Mononuclear cell (primary cell): ENCODE measurements at regions not wholly inside any gene's neighbourhood (a gene's known extent, or its start where the extent isn't known, plus 50 kb on each side); places are given as distances from the start of the nearest gene placed in this dataset.

Experiments
- H3K27me3 ChIP-seq: 2 replicates; pipeline ENCODE4 v1.6.0; 2011; ENCODE audit warnings: low read length, control low read depth; ENCODE audit not compliant: insufficient read depth
- H3K4me1 ChIP-seq: 2 replicates; pipeline ENCODE4 v1.5.1; 2011; ENCODE audit warnings: mild to moderate bottlenecking, low read length, control low read depth; ENCODE audit not compliant: insufficient read depth
- H3K4me3 ChIP-seq: 2 replicates; pipeline ENCODE4 v1.5.1; 2011; ENCODE audit warnings: mild to moderate bottlenecking, low read length, moderate library complexity
- H3K9me3 ChIP-seq: 2 replicates; pipeline ENCODE4 v1.5.1; 2011; ENCODE audit warnings: low read depth, mild to moderate bottlenecking, control low read depth, low read length

GRCh38 chr21:24278711-24279110 lies 1328.6 kb downstream of the MRPL39 start:
- Histone ChIP-seq H3K4me3 (no peak overlapping the region), H3K27me3 (no peaks in the 10 kb centered on the region), H3K9me3 (no peaks in the 10 kb centered on the region), H3K4me1 (no peaks in the 10 kb centered on the region)

GRCh38 chr21:24276204-24276603 lies 1331.1 kb downstream of the MRPL39 start:
- Histone ChIP-seq H3K27me3 (no peaks in the 10 kb centered on the region), H3K9me3 (no peaks in the 10 kb centered on the region), H3K4me1 (no peaks in the 10 kb centered on the region), H3K4me3 (no peak overlapping the region)

- H3K4me1 ChIP-seq: no peaks in the 10 kb centered on the region
- no peaks in the 10 kb centered on the region for H3K9me3 ChIP-seq
- H3K27me3 ChIP-seq: no peaks in the 10 kb centered on the region
- no peak overlapping the region for H3K4me3 ChIP-seq
These were observed 1331.7 kb downstream of the MRPL39 start for GRCh38 chr21:24275616-24276015.

GRCh38 chr21:24272521-24272938 lies 1334.8 kb downstream of the MRPL39 start:
- Histone ChIP-seq H3K27me3 (no peaks in the 10 kb centered on the region), H3K4me1 (no peaks in the 10 kb centered on the region), H3K4me3 (no peak overlapping the region), H3K9me3 (no peaks in the 10 kb centered on the region)

GRCh38 chr21:24265987-24266386 lies 1341.3 kb downstream of the MRPL39 start:
- H3K4me3 ChIP-seq: no peak overlapping the region
- no peaks in the 10 kb centered on the region for H3K9me3 ChIP-seq
- H3K4me1 ChIP-seq: no peaks in the 10 kb centered on the region
- H3K27me3 ChIP-seq: no peaks in the 10 kb centered on the region

- Histone ChIP-seq H3K4me3 (no peak overlapping the region), H3K9me3 (no peaks in the 10 kb centered on the region), H3K27me3 (no peaks in the 10 kb centered on the region), H3K4me1 (no peaks in the 10 kb centered on the region)
These were observed 1346.5 kb downstream of the MRPL39 start for GRCh38 chr21:24260751-24261150.

- H3K4me3 ChIP-seq: no peak overlapping the region
- H3K4me1 ChIP-seq: no peaks in the 10 kb centered on the region
- H3K27me3 ChIP-seq: no peaks in the 10 kb centered on the region
- H3K9me3 ChIP-seq: no peaks in the 10 kb centered on the region
These were observed 1348.0 kb downstream of the MRPL39 start for GRCh38 chr21:24259241-24259640.

- no peaks in the 10 kb centered on the region for H3K27me3 ChIP-seq
- H3K9me3 ChIP-seq: no peaks in the 10 kb centered on the region
- no peaks in the 10 kb centered on the region for H3K4me1 ChIP-seq
These were observed 1351.7 kb downstream of the MRPL39 start for GRCh38 chr21:24255591-24255990.

GRCh38 chr21:24225431-24225830 lies 1381.8 kb downstream of the MRPL39 start:
- Histone ChIP-seq H3K9me3 (no peaks in the 10 kb centered on the region), H3K4me3 (no peak overlapping the region), H3K27me3 (no peaks in the 10 kb centered on the region)

More at GRCh38 chr21:24255591-24255990, 1351.7 kb downstream of the MRPL39 start:
- H3K4me3 ChIP-seq: no peak overlapping the region

GRCh38 chr21:24224422-24224821 lies 1382.9 kb downstream of the MRPL39 start:
- Histone ChIP-seq H3K4me3 (no peak overlapping the region), H3K9me3 (no peaks in the 10 kb centered on the region), H3K27me3 (no peaks in the 10 kb centered on the region), H3K4me1 (no peaks in the 10 kb centered on the region)

More at GRCh38 chr21:24225431-24225830, 1381.8 kb downstream of the MRPL39 start:
- H3K4me1 ChIP-seq: no peaks in the 10 kb centered on the region

- Histone ChIP-seq H3K27me3 (no peaks in the 10 kb centered on the region), H3K4me1 (no peaks in the 10 kb centered on the region), H3K4me3 (no peak overlapping the region), H3K9me3 (no peaks in the 10 kb centered on the region)
These were observed 1383.7 kb downstream of the MRPL39 start for GRCh38 chr21:24223624-24224023.

- Histone ChIP-seq H3K4me1 (no peaks in the 10 kb centered on the region), H3K9me3 (no peaks in the 10 kb centered on the region), H3K4me3 (no peak overlapping the region), H3K27me3 (no peaks in the 10 kb centered on the region)
These were observed 1384.6 kb downstream of the MRPL39 start for GRCh38 chr21:24222676-24223075.

GRCh38 chr21:24220446-24220845 lies 1386.8 kb downstream of the MRPL39 start:
- H3K27me3 ChIP-seq: no peaks in the 10 kb centered on the region

GRCh38 chr21:24217151-24217550 lies 1390.1 kb downstream of the MRPL39 start:
- H3K4me3 ChIP-seq: no peak overlapping the region
- no peaks in the 10 kb centered on the region for H3K4me1 ChIP-seq
- no peaks in the 10 kb centered on the region for H3K9me3 ChIP-seq
- no peaks in the 10 kb centered on the region for H3K27me3 ChIP-seq

More at GRCh38 chr21:24220446-24220845, 1386.8 kb downstream of the MRPL39 start:
- H3K4me1 ChIP-seq: no peaks in the 10 kb centered on the region
- H3K4me3 ChIP-seq: no peak overlapping the region
- H3K9me3 ChIP-seq: no peaks in the 10 kb centered on the region

GRCh38 chr21:24210130-24210529 lies 1397.2 kb downstream of the MRPL39 start:
- Histone ChIP-seq H3K9me3 (no peaks in the 10 kb centered on the region), H3K4me3 (no peak overlapping the region), H3K4me1 (no peaks in the 10 kb centered on the region), H3K27me3 (no peaks in the 10 kb centered on the region)

GRCh38 chr21:24208562-24209260 lies 1398.6 kb downstream of the MRPL39 start:
- Histone ChIP-seq H3K4me1 (no peaks in the 10 kb centered on the region), H3K4me3 (no peak overlapping the region), H3K9me3 (no peaks in the 10 kb centered on the region), H3K27me3 (no peaks in the 10 kb centered on the region)
